ENCODE measurements at regions not wholly inside any gene's neighbourhood (a gene's known extent, or its start where the extent isn't known, plus 50 kb on each side); places are given as distances from the start of the nearest gene placed in this dataset.
A peak's percentile ranks its signal among the peaks of the same experiment; 100 is the strongest.

DNA sequence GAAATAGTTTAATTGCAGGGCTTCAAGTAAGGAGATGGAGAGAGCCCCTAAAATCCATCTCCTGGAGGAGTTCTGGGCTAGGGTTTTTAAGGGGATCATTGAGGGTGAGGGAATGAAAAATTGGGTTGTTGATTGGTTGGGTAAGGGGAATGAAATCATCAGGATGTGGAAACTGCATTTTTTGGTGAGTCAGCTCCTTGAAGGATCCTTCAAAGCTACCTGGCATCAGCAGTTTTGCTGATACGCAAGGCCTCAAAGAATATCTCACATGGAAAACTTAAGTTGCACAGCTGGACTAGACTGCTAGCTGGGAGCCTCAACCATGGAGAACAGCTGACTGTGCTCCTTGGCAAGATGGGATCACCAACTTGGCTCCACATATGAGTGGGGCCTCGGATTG, 136.7 kb downstream of the FGF10 start:
- ChIA-PET CTCF (no interaction called here), POLR2A (no interaction called here)
- Histone ChIP-seq H3K4me1 (no peaks in the 10 kb centered on the region), H3K27ac (no peak overlapping the region), H3K4me2 (no peak overlapping the region), H3K9me3 (no peaks in the 10 kb centered on the region), H3K4me3 (no peak overlapping the region)
- TF ChIP-seq HOXB5 (CRISPR knock-in tag; IDR thresholded peaks at IDR 0.05) (no peak), PHF8 (IDR thresholded peaks at IDR 0.05; ENCODE audit: borderline replicate concordance, low read depth) (no peak), JUNB (IDR thresholded peaks at IDR 0.05) (no peak), MAFK (IDR thresholded peaks at IDR 0.05; ENCODE audit: partially characterized antibody) (peak; percentile 16), HDAC2 (IDR thresholded peaks at IDR 0.05) (no peak), MYC (IDR thresholded peaks at IDR 0.05; ENCODE audit: borderline replicate concordance, low read length) (no peak), RAD21 (conservative IDR thresholded peaks at IDR 0.05 in 1 of 2, IDR thresholded peaks at IDR 0.05 in 1 of 2) (no peak), NFE2L2 (conservative IDR thresholded peaks at IDR 0.05; ENCODE audit: low read length) (no peak)
- DNase-seq (ENCODE audit: low read depth in 1 of 2, low spot score in 1 of 2) (no peak), ATAC-seq (no peak), FAIRE-seq (no peak)
- WGBS (ENCODE audit: missing lambda C conversion rate), result 25% methylated on average over 2 of the region's 2 CpGs

DNA sequence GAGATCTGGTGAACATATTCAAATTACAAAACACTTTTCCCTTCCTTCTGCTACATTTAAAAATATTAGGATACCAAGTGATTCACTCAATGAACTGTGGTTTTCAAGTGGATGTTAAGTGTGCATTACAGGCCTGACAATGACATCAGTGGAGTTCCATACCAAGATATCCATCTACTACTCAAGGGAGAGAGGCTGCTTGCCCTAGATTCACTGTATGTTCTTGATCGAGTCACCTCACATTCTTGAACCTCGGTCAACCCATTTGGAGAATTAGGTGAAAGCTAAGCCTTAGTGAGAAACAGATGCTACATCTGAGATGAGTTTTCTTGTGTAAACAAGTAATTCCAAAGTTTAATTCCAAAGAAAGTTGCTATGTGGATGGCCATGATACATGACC, 142.2 kb downstream of the FGF10 start:
- H3K4me3 ChIP-seq, result no peak overlapping the region
- H3K4me2 ChIP-seq, result no peak overlapping the region
- POLR2A ChIA-PET, result no interaction called here
- DNase-seq (ENCODE audit: low read depth in 1 of 2, low spot score in 1 of 2) (no peak), ATAC-seq (no peak), FAIRE-seq (no peak)
- CTCF ChIA-PET, result no interaction called here
- WGBS (ENCODE audit: missing lambda C conversion rate), result 6% methylated on average over 2 of the region's 2 CpGs
- H3K27ac ChIP-seq, result no peak overlapping the region
- TF ChIP-seq RNF2 (IDR thresholded peaks at IDR 0.05; ENCODE audit: borderline replicate concordance, low read depth) (no peak), CBX2 (IDR thresholded peaks at IDR 0.05; ENCODE audit: borderline replicate concordance, low read depth) (no peak), HOXB5 (CRISPR knock-in tag; IDR thresholded peaks at IDR 0.05) (no peak), RARB (CRISPR knock-in tag; IDR thresholded peaks at IDR 0.05) (no peak), RFX5 (IDR thresholded peaks at IDR 0.05) (no peak), ZNF302 (CRISPR knock-in tag; IDR thresholded peaks at IDR 0.05) (no peak), SREBF2 (IDR thresholded peaks at IDR 0.05) (no peak), CHD4 (IDR thresholded peaks at IDR 0.05; ENCODE audit: borderline replicate concordance) (no peak), TFCP2L1 (CRISPR knock-in tag; IDR thresholded peaks at IDR 0.05) (no peak), HDAC2 (IDR thresholded peaks at IDR 0.05) (no peak), NFE2L2 (conservative IDR thresholded peaks at IDR 0.05; ENCODE audit: low read length) (no peak)
- TF ChIP-seq, protein P1, sequence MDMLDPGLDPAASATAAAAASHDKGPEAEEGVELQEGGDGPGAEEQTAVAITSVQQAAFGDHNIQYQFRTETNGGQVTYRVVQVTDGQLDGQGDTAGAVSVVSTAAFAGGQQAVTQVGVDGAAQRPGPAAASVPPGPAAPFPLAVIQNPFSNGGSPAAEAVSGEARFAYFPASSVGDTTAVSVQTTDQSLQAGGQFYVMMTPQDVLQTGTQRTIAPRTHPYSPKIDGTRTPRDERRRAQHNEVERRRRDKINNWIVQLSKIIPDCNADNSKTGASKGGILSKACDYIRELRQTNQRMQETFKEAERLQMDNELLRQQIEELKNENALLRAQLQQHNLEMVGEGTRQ (IDR thresholded peaks at IDR 0.05), result no peak
- TF ChIP-seq, protein P2, sequence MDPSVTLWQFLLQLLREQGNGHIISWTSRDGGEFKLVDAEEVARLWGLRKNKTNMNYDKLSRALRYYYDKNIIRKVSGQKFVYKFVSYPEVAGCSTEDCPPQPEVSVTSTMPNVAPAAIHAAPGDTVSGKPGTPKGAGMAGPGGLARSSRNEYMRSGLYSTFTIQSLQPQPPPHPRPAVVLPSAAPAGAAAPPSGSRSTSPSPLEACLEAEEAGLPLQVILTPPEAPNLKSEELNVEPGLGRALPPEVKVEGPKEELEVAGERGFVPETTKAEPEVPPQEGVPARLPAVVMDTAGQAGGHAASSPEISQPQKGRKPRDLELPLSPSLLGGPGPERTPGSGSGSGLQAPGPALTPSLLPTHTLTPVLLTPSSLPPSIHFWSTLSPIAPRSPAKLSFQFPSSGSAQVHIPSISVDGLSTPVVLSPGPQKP (IDR thresholded peaks at IDR 0.05; ENCODE audit: low read depth, low read length), result no peak
- no peaks in the 10 kb centered on the region for H3K4me1 ChIP-seq
- H3K9me3 ChIP-seq, result no peaks in the 10 kb centered on the region

DNA sequence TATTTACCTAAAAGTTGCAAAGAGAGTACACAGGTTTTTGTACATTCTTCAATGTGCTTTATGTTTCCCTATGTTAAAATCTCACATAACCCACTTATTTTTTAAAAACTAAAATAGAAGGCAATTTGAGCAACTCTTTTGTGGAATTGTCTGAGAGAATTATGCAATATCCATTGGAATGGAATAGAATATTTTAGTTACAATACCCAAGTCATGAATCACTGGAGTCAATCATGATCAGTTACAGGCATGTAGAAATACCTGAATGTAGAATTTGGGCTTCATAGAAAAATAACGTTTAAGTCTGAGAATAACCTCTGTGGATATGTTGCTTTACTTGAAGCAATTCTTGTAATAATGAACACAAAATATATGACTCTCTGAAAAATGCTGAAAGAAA, 143.3 kb downstream of the FGF10 start:
- no peak for FAIRE-seq
- no peaks in the 10 kb centered on the region for H3K4me1 ChIP-seq
- H3K9me3 ChIP-seq, result no peaks in the 10 kb centered on the region
- H3K4me2 ChIP-seq, result no peak overlapping the region
- ChIA-PET POLR2A (no interaction called here), CTCF (no interaction called here)
- TF ChIP-seq, protein P2 (IDR thresholded peaks at IDR 0.05; ENCODE audit: low read depth, low read length), result no peak
- TF ChIP-seq RFX5 (IDR thresholded peaks at IDR 0.05) (no peak), FOXS1 (CRISPR knock-in tag; IDR thresholded peaks at IDR 0.05) (no peak), FOSB (CRISPR knock-in tag; IDR thresholded peaks at IDR 0.05) (no peak), ZC3H11A (IDR thresholded peaks at IDR 0.05) (no peak), TFCP2L1 (CRISPR knock-in tag; IDR thresholded peaks at IDR 0.05) (no peak), HES2 (IDR thresholded peaks at IDR 0.05) (no peak), CBX8 (IDR thresholded peaks at IDR 0.05) (no peak), SMC3 (IDR thresholded peaks at IDR 0.05) (no peak), ZNF302 (CRISPR knock-in tag; IDR thresholded peaks at IDR 0.05) (no peak), HEYL (CRISPR knock-in tag; IDR thresholded peaks at IDR 0.05) (no peak), PBX3 (IDR thresholded peaks at IDR 0.05) (no peak), ZSCAN20 (CRISPR knock-in tag; IDR thresholded peaks at IDR 0.05) (no peak), JUN (IDR thresholded peaks at IDR 0.05) (no peak)
- TF ChIP-seq, protein P1 (IDR thresholded peaks at IDR 0.05), result no peak
- no peak overlapping the region for H3K27ac ChIP-seq
- DNase-seq (ENCODE audit: low read depth in 1 of 2, low spot score in 1 of 2), result no peak
- WGBS (ENCODE audit: missing lambda C conversion rate), result 5% methylated on average over 1 of the region's 1 CpG
- H3K4me3 ChIP-seq, result no peak overlapping the region
- ATAC-seq, result no peak
